Suprapubic skin (tissue), 4 donors: ENCODE measurements at regions not wholly inside any gene's neighbourhood (a gene's known extent, or its start where the extent isn't known, plus 50 kb on each side); places are given as distances from the start of the nearest gene placed in this dataset.
"Not testable (repeated sequence)": the region's sequence is repeated elsewhere in the genome, so short reads cannot be mapped to it uniquely, and the experiment has no call there.

Source experiments
- DNase-seq, 2 donors: peaks; one replicate each; pipeline ENCODE4 v3.0.0-alpha.2; 2019; ENCODE audit warnings: low spot score in 2 of 2
- H3K27ac ChIP-seq: fragments of 200-600 bp; sonication (generic); one replicate; pipeline ENCODE4 v1.5.1; 2019
- H3K27me3 ChIP-seq: fragments of 200-600 bp; sonication (generic); one replicate; pipeline ENCODE4 v1.5.1; 2019
- H3K36me3 ChIP-seq: fragments of 200-600 bp; sonication (generic); one replicate; pipeline ENCODE4 v1.5.1; 2019
- H3K4me1 ChIP-seq: fragments of 200-600 bp; sonication (generic); one replicate; pipeline ENCODE4 v1.5.1; 2019
- H3K4me3 ChIP-seq: fragments of 200-600 bp; sonication (generic); one replicate; pipeline ENCODE4 v1.5.1; 2019; ENCODE audit warnings: mild to moderate bottlenecking
- H3K9me3 ChIP-seq: fragments of 200-600 bp; sonication (generic); one replicate; pipeline ENCODE4 v1.5.1; 2019
- EP300 ChIP-seq: sonication (generic); formaldehyde crosslinking; IDR thresholded peaks from one replicate; pipeline ENCODE4 v1.6.1; 2017; ENCODE audit warnings: antibody characterized with exemption
- POLR2A ChIP-seq, 2 donors: fragments of 450-650 bp; IDR thresholded peaks; one replicate each; pipeline ENCODE4 v1.6.1; 2017; ENCODE audit warnings: antibody characterized with exemption in 2 of 2, mild to moderate bottlenecking in 2 of 2, moderate library complexity in 2 of 2
- POLR2AphosphoS5 ChIP-seq, 3 donors: sonication (generic); formaldehyde crosslinking; IDR thresholded peaks; one replicate each; pipeline ENCODE4 v1.6.1; 2017; ENCODE audit warnings: antibody characterized with exemption in 3 of 3
- WGBS: methylation state at CpG from one replicate; pipeline ENCODE4 v1.1.5; 2018; 5-methylcytosine and 5-hydroxymethylcytosine counted together
- TF ChIP-seq, protein P1 (sequence below), 2 donors: fragments of 200-600 bp in 1 of 2; fragments of 450-650 bp in 1 of 2; sonication (generic) in 1 of 2; IDR thresholded peaks; one replicate each; pipeline ENCODE4 v1.5.1; 2016 to 2019; ENCODE audit warnings: antibody characterized with exemption in 2 of 2, mild to moderate bottlenecking in 1 of 2, moderate library complexity in 1 of 2

DNA sequence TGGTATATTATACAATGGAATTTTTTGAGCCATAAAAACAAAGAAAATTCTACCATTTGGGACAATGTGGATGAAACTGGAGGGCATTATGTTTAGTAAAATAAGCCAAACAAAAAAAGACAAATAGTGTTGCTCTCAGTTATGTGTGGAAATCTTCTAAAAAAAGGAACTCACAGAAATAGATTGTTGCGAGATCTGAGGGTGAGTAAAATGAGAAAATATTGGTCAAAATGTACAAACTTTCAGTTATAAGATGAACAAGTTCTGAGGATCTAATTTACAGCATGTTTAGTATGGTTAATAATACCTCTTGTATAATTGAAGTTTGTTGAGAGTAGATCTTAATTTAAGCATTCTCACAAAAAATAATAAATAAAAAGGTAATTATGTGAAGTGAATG, 291.2 kb downstream of the KIF20B start:
- Histone ChIP-seq H3K27me3 (no peaks in the 10 kb centered on the region), H3K4me3 (no peak overlapping the region), H3K9me3 (peaks cover 12% of the 10 kb centered on the region), H3K36me3 (no peaks in the 10 kb centered on the region), H3K27ac (no peak overlapping the region), H3K4me1 (no peaks in the 10 kb centered on the region)
- WGBS, result 91% methylated on average over 1 of the region's 1 CpG
- TF ChIP-seq POLR2AphosphoS5 (IDR thresholded peaks at IDR 0.05) (no peak), EP300 (no peak), POLR2A (IDR thresholded peaks at IDR 0.05) (no peak)
- TF ChIP-seq, protein P1, sequence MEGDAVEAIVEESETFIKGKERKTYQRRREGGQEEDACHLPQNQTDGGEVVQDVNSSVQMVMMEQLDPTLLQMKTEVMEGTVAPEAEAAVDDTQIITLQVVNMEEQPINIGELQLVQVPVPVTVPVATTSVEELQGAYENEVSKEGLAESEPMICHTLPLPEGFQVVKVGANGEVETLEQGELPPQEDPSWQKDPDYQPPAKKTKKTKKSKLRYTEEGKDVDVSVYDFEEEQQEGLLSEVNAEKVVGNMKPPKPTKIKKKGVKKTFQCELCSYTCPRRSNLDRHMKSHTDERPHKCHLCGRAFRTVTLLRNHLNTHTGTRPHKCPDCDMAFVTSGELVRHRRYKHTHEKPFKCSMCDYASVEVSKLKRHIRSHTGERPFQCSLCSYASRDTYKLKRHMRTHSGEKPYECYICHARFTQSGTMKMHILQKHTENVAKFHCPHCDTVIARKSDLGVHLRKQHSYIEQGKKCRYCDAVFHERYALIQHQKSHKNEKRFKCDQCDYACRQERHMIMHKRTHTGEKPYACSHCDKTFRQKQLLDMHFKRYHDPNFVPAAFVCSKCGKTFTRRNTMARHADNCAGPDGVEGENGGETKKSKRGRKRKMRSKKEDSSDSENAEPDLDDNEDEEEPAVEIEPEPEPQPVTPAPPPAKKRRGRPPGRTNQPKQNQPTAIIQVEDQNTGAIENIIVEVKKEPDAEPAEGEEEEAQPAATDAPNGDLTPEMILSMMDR (IDR thresholded peaks at IDR 0.05), result no peak
- DNase-seq, result no peak

DNA sequence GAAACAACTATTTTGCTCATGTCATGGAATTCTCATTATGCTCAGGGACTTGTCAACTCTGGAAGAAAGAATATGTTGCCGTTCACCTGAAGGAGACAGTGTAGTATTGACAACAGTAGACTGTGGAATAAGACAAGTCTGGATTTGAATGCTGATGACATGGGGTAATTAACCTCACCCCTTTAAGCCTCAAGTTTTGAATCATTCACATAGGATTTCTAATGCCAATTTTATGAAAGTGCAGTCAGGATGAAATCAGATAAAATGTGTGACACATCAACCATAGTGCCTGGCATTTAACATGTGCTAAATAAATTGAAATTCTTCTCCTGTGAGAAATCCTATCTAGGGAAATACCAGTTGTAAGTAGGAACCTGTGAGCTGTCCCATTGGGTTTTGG, 305.8 kb downstream of the KIF20B start:
- TF ChIP-seq POLR2A (IDR thresholded peaks at IDR 0.05) (no peak), POLR2AphosphoS5 (IDR thresholded peaks at IDR 0.05) (no peak), EP300 (no peak)
- TF ChIP-seq, protein P1 (IDR thresholded peaks at IDR 0.05), result no peak
- Histone ChIP-seq H3K27ac (no peak overlapping the region), H3K4me1 (no peaks in the 10 kb centered on the region), H3K36me3 (no peaks in the 10 kb centered on the region), H3K27me3 (no peaks in the 10 kb centered on the region), H3K4me3 (no peak overlapping the region), H3K9me3 (peaks cover 4% of the 10 kb centered on the region)
- 63% methylated on average over 1 of the region's 1 CpG for WGBS
- no peak for DNase-seq

GRCh38 chr10:90011281-90011680, 309.9 kb downstream of the KIF20B start:
- not testable (repeated sequence) for H3K4me1 ChIP-seq, H3K27me3 ChIP-seq, DNase-seq, H3K36me3 ChIP-seq, H3K4me3 ChIP-seq, H3K9me3 ChIP-seq, H3K27ac ChIP-seq
- 90% methylated on average over 13 of the region's 14 CpGs for WGBS

DNA sequence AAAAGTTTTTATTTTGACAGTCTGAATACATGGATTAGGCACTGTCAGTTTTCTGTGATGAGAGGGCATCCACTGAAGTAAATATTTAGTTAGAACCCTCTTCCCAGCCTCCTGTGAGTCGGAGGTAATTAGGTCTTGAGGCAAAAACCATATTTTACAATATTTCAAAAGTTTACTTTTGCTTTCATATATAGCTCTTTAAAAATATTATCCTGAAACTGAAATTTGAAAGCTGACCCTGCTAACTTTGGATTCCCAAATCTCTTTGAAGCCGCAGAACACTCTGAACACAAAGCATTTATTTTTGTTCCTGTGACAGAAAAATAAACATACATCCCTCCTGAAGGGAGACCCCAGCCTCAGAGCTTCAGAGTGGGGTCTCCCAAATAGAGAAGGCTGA, 317.4 kb downstream of the KIF20B start:
- no peaks in the 10 kb centered on the region for H3K4me1 ChIP-seq
- no peak overlapping the region for H3K27ac ChIP-seq
- WGBS, result 58% methylated on average over 2 of the region's 2 CpGs
- TF ChIP-seq POLR2AphosphoS5 (IDR thresholded peaks at IDR 0.05), result no peak
- TF ChIP-seq POLR2A (IDR thresholded peaks at IDR 0.05), result no peak
- TF ChIP-seq EP300, result no peak
- TF ChIP-seq, protein P1 (IDR thresholded peaks at IDR 0.05), result no peak
- no peaks in the 10 kb centered on the region for H3K9me3 ChIP-seq
- no peaks in the 10 kb centered on the region for H3K36me3 ChIP-seq
- no peak for DNase-seq
- no peak overlapping the region for H3K4me3 ChIP-seq
- no peaks in the 10 kb centered on the region for H3K27me3 ChIP-seq

DNA sequence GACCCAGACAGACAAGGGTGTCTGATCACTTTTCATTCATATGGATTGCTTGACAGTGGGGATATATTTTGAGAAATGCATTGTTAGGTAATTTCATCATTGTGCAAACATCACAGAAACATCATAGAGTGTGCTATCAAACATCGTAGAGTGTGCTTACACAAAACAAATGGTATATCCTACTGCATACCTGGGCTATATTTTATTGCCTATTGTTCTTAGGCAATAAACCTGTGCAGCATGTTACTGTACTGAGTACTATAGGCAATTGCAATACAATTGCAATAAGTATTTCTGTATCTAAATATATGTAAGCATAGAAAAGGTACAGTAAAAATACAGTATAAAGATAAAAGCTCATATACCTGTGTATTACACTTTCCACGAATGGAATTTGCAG, 319.1 kb downstream of the KIF20B start:
- no peak overlapping the region for H3K4me3 ChIP-seq
- no peaks in the 10 kb centered on the region for H3K27me3 ChIP-seq
- WGBS, result 84% methylated on average over 2 of the region's 2 CpGs
- no peaks in the 10 kb centered on the region for H3K9me3 ChIP-seq
- TF ChIP-seq POLR2AphosphoS5 (IDR thresholded peaks at IDR 0.05), result no peak
- TF ChIP-seq, protein P1 (IDR thresholded peaks at IDR 0.05), result no peak
- TF ChIP-seq POLR2A (IDR thresholded peaks at IDR 0.05), result no peak
- TF ChIP-seq EP300, result no peak
- no peaks in the 10 kb centered on the region for H3K4me1 ChIP-seq
- no peak overlapping the region for H3K27ac ChIP-seq
- no peaks in the 10 kb centered on the region for H3K36me3 ChIP-seq
- DNase-seq, result no peak

DNA sequence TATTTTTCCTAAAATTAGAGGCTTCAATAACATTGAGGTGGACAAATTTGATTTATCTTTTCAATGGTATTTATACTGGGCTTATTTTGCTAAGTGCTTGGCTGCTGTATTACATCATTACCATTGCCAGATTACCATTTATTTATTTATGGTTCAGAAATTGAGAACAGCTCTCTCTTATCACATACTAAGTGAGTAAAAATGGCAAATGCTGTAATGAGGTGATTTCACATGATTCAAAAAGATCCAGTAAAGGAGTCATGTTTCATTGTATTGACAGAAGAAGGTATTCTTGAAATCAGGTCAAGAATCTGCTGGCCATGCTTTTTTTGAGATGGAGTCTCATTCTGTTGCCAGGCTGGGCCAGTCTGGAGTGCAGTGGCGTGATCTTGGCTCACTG, 322.6 kb downstream of the KIF20B start:
- DNase-seq, result no peak
- Histone ChIP-seq H3K4me3 (no peak overlapping the region), H3K9me3 (no peaks in the 10 kb centered on the region), H3K27me3 (no peaks in the 10 kb centered on the region), H3K36me3 (no peaks in the 10 kb centered on the region), H3K27ac (no peak overlapping the region), H3K4me1 (no peaks in the 10 kb centered on the region)
- TF ChIP-seq EP300 (no peak), POLR2AphosphoS5 (IDR thresholded peaks at IDR 0.05) (no peak), POLR2A (IDR thresholded peaks at IDR 0.05) (no peak)
- TF ChIP-seq, protein P1 (IDR thresholded peaks at IDR 0.05), result no peak
- 42% methylated on average over 1 of the region's 1 CpG for WGBS
